GM19455 (cell line): ENCODE measurements at regions not wholly inside any gene's neighbourhood (a gene's known extent, or its start where the extent isn't known, plus 50 kb on each side); places are given as distances from the start of the nearest gene placed in this dataset.

Source experiments
- ATAC-seq: cut with Tn5 transposase; IDR thresholded peaks from one replicate; pipeline ENCODE4 v1.9.1; 2021; ENCODE audit not compliant: unreplicated experiment

- ATAC-seq, result no peak
These were observed 134.8 kb downstream of the DSEL start for GRCh38 chr18:67381608-67382150.

- no peak for ATAC-seq
These were observed 135.7 kb downstream of the DSEL start for GRCh38 chr18:67380867-67381266.

- ATAC-seq, result no peak
These were observed 136.5 kb downstream of the DSEL start for GRCh38 chr18:67379981-67380380.

- no peak for ATAC-seq
These were observed 140.1 kb downstream of the DSEL start for GRCh38 chr18:67376372-67376771.

GRCh38 chr18:67373636-67374035 is 142.9 kb downstream of the DSEL start:
- no peak for ATAC-seq

GRCh38 chr18:67367540-67367939 is 149.0 kb downstream of the DSEL start:
- ATAC-seq, result no peak

GRCh38 chr18:67363694-67364093 is 152.8 kb downstream of the DSEL start:
- no peak for ATAC-seq

- ATAC-seq, result no peak
These were observed 153.6 kb downstream of the DSEL start for GRCh38 chr18:67362906-67363305.

- no peak for ATAC-seq
These were observed 156.4 kb downstream of the DSEL start for GRCh38 chr18:67359873-67360838.

- no peak for ATAC-seq
These were observed 157.6 kb downstream of the DSEL start for GRCh38 chr18:67358947-67359346.

- ATAC-seq, result no peak
These were observed 161.8 kb downstream of the DSEL start for GRCh38 chr18:67354692-67355091.

GRCh38 chr18:67354091-67354490 is 162.4 kb downstream of the DSEL start:
- no peak for ATAC-seq

GRCh38 chr18:67347438-67347837 is 169.1 kb downstream of the DSEL start:
- ATAC-seq, result no peak

GRCh38 chr18:67342159-67342558 is 174.4 kb downstream of the DSEL start:
- no peak for ATAC-seq

GRCh38 chr18:67337696-67338095 is 178.8 kb downstream of the DSEL start:
- ATAC-seq, result no peak

- no peak for ATAC-seq
These were observed 184.7 kb downstream of the DSEL start for GRCh38 chr18:67331857-67332256.

GRCh38 chr18:67319109-67319508 is 197.4 kb downstream of the DSEL start:
- no peak for ATAC-seq

GRCh38 chr18:67318651-67319050 is 197.9 kb downstream of the DSEL start:
- no peak for ATAC-seq

- no peak for ATAC-seq
These were observed 205.7 kb downstream of the DSEL start for GRCh38 chr18:67310826-67311225.

GRCh38 chr18:67308819-67309218 is 207.7 kb downstream of the DSEL start:
- ATAC-seq, result no peak

- no peak for ATAC-seq
These were observed 211.1 kb downstream of the DSEL start for GRCh38 chr18:67305466-67305865.

- ATAC-seq, result no peak
These were observed 214.5 kb downstream of the DSEL start for GRCh38 chr18:67302043-67302442.
